GM23248 (cell line): ENCODE measurements at regions not wholly inside any gene's neighbourhood (a gene's known extent, or its start where the extent isn't known, plus 50 kb on each side); places are given as distances from the start of the nearest gene placed in this dataset.

Source experiments
- EZH2 ChIP-seq: fragments of 200-600 bp; sonication (generic); IDR thresholded peaks from 2 replicates; pipeline ENCODE4 v1.6.1; 2018; ENCODE audit warnings: antibody characterized with exemption, mild to moderate bottlenecking; ENCODE audit not compliant: insufficient read depth, poor library complexity, severe bottlenecking
- EZH2phosphoT487 ChIP-seq: fragments of 200-600 bp; sonication (generic); IDR thresholded peaks from 2 replicates; pipeline ENCODE4 v1.6.1; 2018; ENCODE audit warnings: antibody characterized with exemption, moderate library complexity, mild to moderate bottlenecking, low read depth; ENCODE audit not compliant: insufficient read depth

DNA sequence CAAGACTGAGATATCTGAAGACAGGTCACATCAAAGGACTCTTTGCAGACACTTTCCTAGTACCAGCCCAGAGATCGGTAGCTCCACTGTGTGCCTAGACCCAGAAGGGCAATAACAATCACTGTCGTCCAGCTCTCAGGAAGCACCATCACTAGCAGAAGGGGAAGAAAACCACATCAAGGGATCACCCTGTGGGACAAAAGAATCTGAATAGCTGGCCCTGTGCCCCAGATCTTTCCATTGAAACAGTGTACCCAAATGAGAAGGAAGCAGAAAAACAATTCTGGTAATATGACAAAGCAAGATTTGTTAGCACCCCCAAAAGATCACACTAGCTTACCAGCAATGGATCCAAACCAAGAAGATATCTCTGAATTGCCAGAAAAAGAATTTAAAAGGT, 404.4 kb upstream of the NECTIN3 start:
- TF ChIP-seq EZH2, result no peak
- TF ChIP-seq EZH2phosphoT487, result no peak
